ENCODE measurements at regions not wholly inside any gene's neighbourhood (a gene's known extent, or its start where the extent isn't known, plus 50 kb on each side); places are given as distances from the start of the nearest gene placed in this dataset.

GRCh38 chr6:90420500-90420899 lies 123.9 kb upstream of the BACH2 start:
- CTCF ChIA-PET: interaction anchor here (0.8 to 1.8 kb wide), 2 partner anchors 27 to 480 kb away, joined by 3 to 5 read pairs; no protein-coding TSS in a partner anchor
- Histone ChIP-seq H3K27me3 (ENCODE audit: control insufficient read depth, insufficient read depth, low read length) (peaks cover 2% of the 10 kb centered on the region; the same call in 1 of the 2 replicates), H3K36me3 (ENCODE audit: control insufficient read depth, insufficient read depth, low read length) (no peaks in the 10 kb centered on the region), H3K4me3 (ENCODE audit: low read depth, low read length) (no peak overlapping the region)
- POLR2A ChIA-PET: no interaction called here
- no peak for DNase-seq (ENCODE audit: low read depth)
- no peak for TF ChIP-seq CTCF (IDR thresholded peaks at IDR 0.05; ENCODE audit: insufficient read depth, low read depth, low read length)

GRCh38 chr6:90417385-90417784 lies 120.7 kb upstream of the BACH2 start:
- CTCF ChIA-PET: interaction anchor here (0.6 to 1.0 kb wide), 2 partner anchors 169 to 477 kb away, joined by 3 read pairs; partner anchors contain the start of gene MAP3K7

GRCh38 chr6:90416322-90416721 lies 119.7 kb upstream of the BACH2 start:
- peaks cover 3% of the 10 kb centered on the region; the same call in 1 of the 2 replicates for H3K27me3 ChIP-seq (ENCODE audit: control insufficient read depth, insufficient read depth, low read length)
- no peaks in the 10 kb centered on the region for H3K36me3 ChIP-seq (ENCODE audit: control insufficient read depth, insufficient read depth, low read length)
- no peak overlapping the region for H3K4me3 ChIP-seq (ENCODE audit: low read depth, low read length)
- CTCF ChIA-PET: no interaction called here
- TF ChIP-seq CTCF (IDR thresholded peaks at IDR 0.05; ENCODE audit: insufficient read depth, low read depth, low read length): no peak
- POLR2A ChIA-PET: no interaction called here
- DNase-seq (ENCODE audit: low read depth): no peak

More at GRCh38 chr6:90417385-90417784, 120.7 kb upstream of the BACH2 start:
- no peak for TF ChIP-seq CTCF (IDR thresholded peaks at IDR 0.05; ENCODE audit: insufficient read depth, low read depth, low read length)
- Histone ChIP-seq H3K27me3 (ENCODE audit: control insufficient read depth, insufficient read depth, low read length) (peaks cover 4% of the 10 kb centered on the region), H3K4me3 (ENCODE audit: low read depth, low read length) (no peak overlapping the region), H3K36me3 (ENCODE audit: control insufficient read depth, insufficient read depth, low read length) (no peaks in the 10 kb centered on the region)
- DNase-seq (ENCODE audit: low read depth): no peak
- POLR2A ChIA-PET: no interaction called here

GRCh38 chr6:90415178-90415577 lies 118.5 kb upstream of the BACH2 start:
- DNase-seq (ENCODE audit: low read depth): no peak
- CTCF ChIA-PET: interaction anchor here (1.4 kb wide), 1 partner anchor 9 kb away, joined by 3 read pairs; no protein-coding TSS in a partner anchor
- Histone ChIP-seq H3K27me3 (ENCODE audit: control insufficient read depth, insufficient read depth, low read length) (peaks cover 3% of the 10 kb centered on the region; the same call in 1 of the 2 replicates), H3K4me3 (ENCODE audit: low read depth, low read length) (no peak overlapping the region), H3K36me3 (ENCODE audit: control insufficient read depth, insufficient read depth, low read length) (no peaks in the 10 kb centered on the region)
- no peak for TF ChIP-seq CTCF (IDR thresholded peaks at IDR 0.05; ENCODE audit: insufficient read depth, low read depth, low read length)
- POLR2A ChIA-PET: no interaction called here

GRCh38 chr6:90414352-90414751 lies 117.7 kb upstream of the BACH2 start:
- POLR2A ChIA-PET: no interaction called here
- peaks cover 3% of the 10 kb centered on the region; the same call in 1 of the 2 replicates for H3K27me3 ChIP-seq (ENCODE audit: control insufficient read depth, insufficient read depth, low read length)
- H3K36me3 ChIP-seq (ENCODE audit: control insufficient read depth, insufficient read depth, low read length): no peaks in the 10 kb centered on the region
- CTCF ChIA-PET: interaction anchor here (0.9 to 1.4 kb wide), 2 partner anchors 8 to 65 kb away, joined by 3 read pairs; no protein-coding TSS in a partner anchor
- no peak for TF ChIP-seq CTCF (IDR thresholded peaks at IDR 0.05; ENCODE audit: insufficient read depth, low read depth, low read length)
- H3K4me3 ChIP-seq (ENCODE audit: low read depth, low read length): no peak overlapping the region
- no peak for DNase-seq (ENCODE audit: low read depth)

Measured in BJ (cell line).